K562 (cell line): ENCODE measurements at regions not wholly inside any gene's neighbourhood (a gene's known extent, or its start where the extent isn't known, plus 50 kb on each side); places are given as distances from the start of the nearest gene placed in this dataset.

ENCODE experiments used
- NR4A1 ChIP-seq, 2 experiments: fragments of 250-450 bp in 1 of 2; fragments of 450-650 bp in 1 of 2; sonication (Bioruptor Pico) in 1 of 2; IDR thresholded peaks; 2 replicates each; pipeline versions ENCODE4 v1.4.0 to v1.6.1; 2016 to 2020; ENCODE audit warnings: mild to moderate bottlenecking in 2 of 2, missing compliant biosample characterization in 1 of 2, missing genetic modification characterization in 1 of 2, moderate library complexity in 1 of 2
- ZNF589 ChIP-seq: fragments of 200-800 bp; sonication (Bioruptor generic); IDR thresholded peaks from 2 replicates; pipeline ENCODE4 v1.6.1; 2016; ENCODE audit warnings: low read depth, missing genetic modification characterization, missing compliant biosample characterization

- TF ChIP-seq NR4A1 (CRISPR knock-in tag; IDR thresholded peaks at IDR 0.05) (no peak), NR4A1 (tag; IDR thresholded peaks at IDR 0.05) (no peak), ZNF589 (no peak)
Observed at GRCh38 chr4:185936650-185937376, 124.8 kb upstream of the SORBS2 start.
